GM23338 (cell line): ENCODE measurements at regions not wholly inside any gene's neighbourhood (a gene's known extent, or its start where the extent isn't known, plus 50 kb on each side); places are given as distances from the start of the nearest gene placed in this dataset.

Experiments used
- EZH2 ChIP-seq: fragments of 200-600 bp; sonication (generic); IDR thresholded peaks from one replicate; pipeline ENCODE4 v1.8.0; 2017; ENCODE audit warnings: antibody characterized with exemption, mild to moderate bottlenecking, low read depth; ENCODE audit not compliant: unreplicated experiment
- POLR2AphosphoS5 ChIP-seq: IDR thresholded peaks from 2 replicates; pipeline ENCODE4 v1.6.1; 2016; ENCODE audit warnings: antibody characterized with exemption, low read depth
- STAT1 ChIP-seq: IDR thresholded peaks from one replicate; pipeline ENCODE4 v1.6.1; 2016; ENCODE audit warnings: antibody characterized with exemption; ENCODE audit not compliant: unreplicated experiment
- ZNF331 ChIP-seq: fragments of 250-450 bp; sonication (Bioruptor Pico); IDR thresholded peaks from 2 replicates; pipeline ENCODE4 v1.5.0; 2020; ENCODE audit warnings: low read depth, mild to moderate bottlenecking, moderate library complexity
- TF ChIP-seq, protein P1 (sequence below), 2 experiments: fragments of 200-600 bp in 1 of 2; sonication (generic) in 1 of 2; conservative IDR thresholded peaks; 2 replicates each; pipeline versions ENCODE4 v1.5.1 to v1.6.1; 2016 to 2017; ENCODE audit warnings: antibody characterized with exemption in 2 of 2, low read depth in 2 of 2, mild to moderate bottlenecking in 2 of 2, moderate library complexity in 1 of 2

DNA sequence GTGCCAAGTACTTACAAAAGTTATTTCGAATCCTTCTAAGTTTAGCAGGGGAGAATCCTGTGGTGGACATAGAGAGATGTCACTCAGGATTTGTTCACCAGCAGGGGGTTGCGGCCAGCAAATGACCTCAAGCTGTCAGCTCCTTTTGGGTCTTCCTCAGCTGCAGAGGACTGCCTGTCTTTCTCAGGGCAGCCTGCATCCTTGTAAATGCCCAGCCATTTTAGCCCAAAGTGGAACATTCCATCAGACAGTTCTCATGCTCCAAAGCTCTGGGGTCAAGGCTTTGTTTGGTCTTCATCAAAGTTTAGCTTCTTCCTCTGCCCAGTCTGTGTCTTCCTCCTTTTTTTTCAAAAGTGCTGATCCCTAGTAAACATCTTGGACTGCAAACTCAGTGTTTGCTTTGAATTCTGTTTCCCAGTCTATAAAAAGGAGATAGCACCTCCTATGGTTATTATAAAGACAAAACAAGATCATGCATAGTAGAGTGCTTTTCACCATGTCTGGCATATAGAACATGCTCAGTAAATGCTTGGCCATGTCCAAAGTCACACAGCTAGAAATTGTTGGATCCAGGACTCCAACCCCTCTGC, 156.4 kb upstream of the GATB start:
- TF ChIP-seq, protein P1, sequence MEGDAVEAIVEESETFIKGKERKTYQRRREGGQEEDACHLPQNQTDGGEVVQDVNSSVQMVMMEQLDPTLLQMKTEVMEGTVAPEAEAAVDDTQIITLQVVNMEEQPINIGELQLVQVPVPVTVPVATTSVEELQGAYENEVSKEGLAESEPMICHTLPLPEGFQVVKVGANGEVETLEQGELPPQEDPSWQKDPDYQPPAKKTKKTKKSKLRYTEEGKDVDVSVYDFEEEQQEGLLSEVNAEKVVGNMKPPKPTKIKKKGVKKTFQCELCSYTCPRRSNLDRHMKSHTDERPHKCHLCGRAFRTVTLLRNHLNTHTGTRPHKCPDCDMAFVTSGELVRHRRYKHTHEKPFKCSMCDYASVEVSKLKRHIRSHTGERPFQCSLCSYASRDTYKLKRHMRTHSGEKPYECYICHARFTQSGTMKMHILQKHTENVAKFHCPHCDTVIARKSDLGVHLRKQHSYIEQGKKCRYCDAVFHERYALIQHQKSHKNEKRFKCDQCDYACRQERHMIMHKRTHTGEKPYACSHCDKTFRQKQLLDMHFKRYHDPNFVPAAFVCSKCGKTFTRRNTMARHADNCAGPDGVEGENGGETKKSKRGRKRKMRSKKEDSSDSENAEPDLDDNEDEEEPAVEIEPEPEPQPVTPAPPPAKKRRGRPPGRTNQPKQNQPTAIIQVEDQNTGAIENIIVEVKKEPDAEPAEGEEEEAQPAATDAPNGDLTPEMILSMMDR (conservative IDR thresholded peaks at IDR 0.05; ENCODE audit: low read depth in 2 of 2), result no peak; a peak in 1 of 4 replicates
- TF ChIP-seq STAT1 (no peak), POLR2AphosphoS5 (no peak), ZNF331 (CRISPR knock-in tag) (no peak), EZH2 (no peak)
